Activated CD8-positive, alpha-beta T cell treated with anti-CD3 and anti-CD28 coated beads, Interleukin-2, amount 10 ng/mL, durations not matched to agents 7 days and 5 days (primary cell): ENCODE measurements at regions not wholly inside any gene's neighbourhood (a gene's known extent, or its start where the extent isn't known, plus 50 kb on each side); places are given as distances from the start of the nearest gene placed in this dataset.
"Not testable (repeated sequence)": the region's sequence is repeated elsewhere in the genome, so short reads cannot be mapped to it uniquely, and the experiment has no call there.

Experiments used
- ATAC-seq: fragments of 150-1000 bp; cut with Tn5 transposase; one replicate; pipeline ENCODE4 v1.10.0; 2021; ENCODE audit warnings: moderate library complexity
- CTCF ChIA-PET: fragments of 350-600 bp; sonication (Branson Sonifier 250); formaldehyde crosslinking; loops from one replicate; lab custom pipeline; 2021; ENCODE audit warnings: antibody characterized with exemption; lab: Charles Lee
- POLR2A ChIA-PET: fragments of 350-600 bp; sonication (Branson Sonifier 250); formaldehyde crosslinking; loops from one replicate; lab custom pipeline; 2021; ENCODE audit warnings: antibody characterized with exemption; lab: Charles Lee
- DNase-seq: peaks from one replicate; pipeline ENCODE4 v3.0.0-alpha.2; 2020
- H3K27ac Mint-ChIP-seq: one replicate; pipeline ENCODE4 v1.8.0; 2021; ENCODE audit warnings: mild to moderate bottlenecking, mixed read lengths
- H3K27me3 Mint-ChIP-seq: one replicate; pipeline ENCODE4 v1.8.0; 2021; ENCODE audit warnings: low read depth, mixed read lengths
- H3K36me3 Mint-ChIP-seq: one replicate; pipeline ENCODE4 v1.8.0; 2021; ENCODE audit warnings: low read depth, mixed read lengths
- H3K4me1 Mint-ChIP-seq: one replicate; pipeline ENCODE4 v1.8.0; 2021; ENCODE audit warnings: low read depth, mixed read lengths
- H3K4me3 Mint-ChIP-seq: one replicate; pipeline ENCODE4 v1.8.0; 2021; ENCODE audit warnings: mild to moderate bottlenecking, mixed read lengths
- H3K9me3 Mint-ChIP-seq: one replicate; pipeline ENCODE4 v1.8.0; 2022; ENCODE audit warnings: mixed read lengths; ENCODE audit not compliant: insufficient read depth

DNA sequence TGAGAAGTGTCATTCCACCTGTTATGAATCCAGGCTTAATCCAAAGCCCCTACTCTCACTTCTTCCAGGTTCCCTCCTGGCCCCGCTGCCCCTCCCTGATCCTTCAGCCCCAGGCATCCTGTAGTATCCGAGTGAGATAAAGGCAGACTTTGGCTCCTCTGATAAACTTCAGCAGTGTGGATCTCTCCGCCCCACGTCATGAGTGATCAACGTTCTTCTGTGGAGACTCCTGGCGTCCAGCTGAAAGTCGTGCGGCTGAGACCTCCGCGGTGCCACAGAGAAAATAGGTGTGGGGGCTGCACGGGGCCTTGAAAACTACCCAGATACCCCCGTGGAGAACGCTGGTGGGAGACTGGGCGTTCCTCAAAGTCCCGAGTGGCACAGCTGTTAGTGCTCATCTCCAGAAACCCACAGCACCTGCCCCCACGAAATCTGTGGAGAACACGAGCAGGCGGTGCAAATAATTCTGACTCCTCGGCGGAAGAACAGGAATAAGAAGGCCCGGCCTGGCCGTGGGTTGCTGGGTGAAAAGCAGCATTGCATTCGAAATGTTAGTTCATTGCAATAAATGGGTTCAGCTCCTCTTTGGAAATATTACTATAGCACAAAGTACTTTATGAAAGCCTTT, 180.0 kb upstream of the RGS6 start:
- H3K27me3 Mint-ChIP-seq, result peaks cover 2% of the 10 kb centered on the region
- H3K4me3 Mint-ChIP-seq, result no peak overlapping the region
- no peak overlapping the region for H3K27ac Mint-ChIP-seq
- CTCF ChIA-PET, result interaction anchor here (0.5 to 5.6 kb wide), 38 partner anchors 9 to 772 kb away, joined by 3 to 69 read pairs (median 5); partner anchors contain the start of gene SIPA1L1
- ATAC-seq (no peak), DNase-seq (no peak)
- POLR2A ChIA-PET, result no interaction called here
- H3K9me3 Mint-ChIP-seq, result peaks cover 3% of the 10 kb centered on the region
- peaks cover 13% of the 10 kb centered on the region for H3K36me3 Mint-ChIP-seq
- H3K4me1 Mint-ChIP-seq, result peaks cover 19% of the 10 kb centered on the region

DNA sequence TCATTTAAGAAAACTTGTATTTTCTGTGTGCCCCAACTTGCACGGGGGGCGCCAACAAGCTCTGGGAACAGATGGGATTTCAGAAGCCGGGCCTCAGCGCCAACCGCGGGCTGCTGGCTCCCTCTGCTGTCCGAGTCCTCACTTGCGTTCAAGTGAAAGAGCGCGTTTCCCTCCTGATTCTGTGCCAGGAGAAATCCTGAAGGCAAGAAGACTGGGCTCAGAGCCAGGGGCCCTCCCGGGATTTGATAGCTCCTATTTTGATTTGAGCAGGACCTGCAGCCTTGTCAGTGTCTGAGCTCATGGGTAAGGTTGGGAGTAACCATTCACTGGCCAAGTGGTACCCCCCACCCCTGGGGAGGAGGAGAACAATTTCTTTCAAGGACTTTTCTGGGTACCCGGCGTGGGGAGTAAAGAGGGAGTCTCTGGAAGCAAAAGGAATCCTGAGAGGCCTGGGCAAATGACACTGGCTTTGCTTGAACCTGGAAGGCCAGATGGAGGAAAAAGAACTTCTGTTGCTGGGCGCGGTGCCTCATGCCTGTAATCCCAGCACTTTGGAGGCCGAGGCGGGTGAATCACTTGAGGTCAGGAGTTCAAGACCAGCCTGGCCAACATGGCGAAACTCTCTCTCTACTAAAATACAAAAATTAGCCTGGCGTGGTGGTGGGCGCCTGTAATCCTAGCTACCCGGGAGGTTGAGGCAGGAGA, 179.0 kb upstream of the RGS6 start:
- CTCF ChIA-PET, result interaction anchor here (0.6 to 5.6 kb wide), 41 partner anchors 8 to 799 kb away, joined by 3 to 69 read pairs (median 5); partner anchors contain the start of gene SIPA1L1
- no peak overlapping the region for H3K4me3 Mint-ChIP-seq
- POLR2A ChIA-PET, result interaction anchor here (1.0 kb wide), 1 partner anchor 432 kb away, joined by 3 read pairs; no protein-coding TSS in a partner anchor
- DNase-seq, result peak; percentile 78
- peaks cover 9% of the 10 kb centered on the region for H3K36me3 Mint-ChIP-seq
- peaks cover 19% of the 10 kb centered on the region for H3K4me1 Mint-ChIP-seq
- ATAC-seq, result peak; percentile 65
- H3K9me3 Mint-ChIP-seq, result no peaks in the 10 kb centered on the region
- peaks cover 2% of the 10 kb centered on the region for H3K27me3 Mint-ChIP-seq
- no peak overlapping the region for H3K27ac Mint-ChIP-seq

DNA sequence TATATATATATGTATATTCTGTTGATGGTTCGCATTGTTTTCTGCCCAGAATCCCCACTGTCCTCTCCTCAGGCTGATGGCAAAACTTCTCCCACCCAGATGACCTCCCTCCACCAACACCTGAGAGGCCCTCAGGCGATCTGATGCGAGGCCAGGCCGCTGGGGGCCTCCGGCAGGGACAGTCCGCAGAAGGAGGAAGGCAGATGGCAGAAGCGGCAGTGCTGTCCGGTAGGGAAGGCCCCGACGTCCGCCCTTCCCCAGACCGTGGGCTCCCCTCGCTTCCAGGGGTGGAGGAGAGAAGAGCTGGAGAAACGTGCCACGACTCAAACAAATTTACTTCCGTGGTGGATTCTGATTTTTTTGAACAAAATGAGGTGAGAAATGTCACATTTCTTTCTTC, 178.3 kb upstream of the RGS6 start:
- DNase-seq (no peak), ATAC-seq (no peak)
- Mint-ChIP-seq H3K9me3 (no peaks in the 10 kb centered on the region), H3K27ac (no peak overlapping the region), H3K27me3 (peaks cover 2% of the 10 kb centered on the region), H3K4me3 (no peak overlapping the region), H3K4me1 (peaks cover 19% of the 10 kb centered on the region), H3K36me3 (peaks cover 5% of the 10 kb centered on the region)
- CTCF ChIA-PET, result interaction anchor here (1.4 to 5.6 kb wide), 5 partner anchors 15 to 800 kb away, joined by 3 to 47 read pairs (median 5); no protein-coding TSS in a partner anchor
- POLR2A ChIA-PET, result no interaction called here

DNA sequence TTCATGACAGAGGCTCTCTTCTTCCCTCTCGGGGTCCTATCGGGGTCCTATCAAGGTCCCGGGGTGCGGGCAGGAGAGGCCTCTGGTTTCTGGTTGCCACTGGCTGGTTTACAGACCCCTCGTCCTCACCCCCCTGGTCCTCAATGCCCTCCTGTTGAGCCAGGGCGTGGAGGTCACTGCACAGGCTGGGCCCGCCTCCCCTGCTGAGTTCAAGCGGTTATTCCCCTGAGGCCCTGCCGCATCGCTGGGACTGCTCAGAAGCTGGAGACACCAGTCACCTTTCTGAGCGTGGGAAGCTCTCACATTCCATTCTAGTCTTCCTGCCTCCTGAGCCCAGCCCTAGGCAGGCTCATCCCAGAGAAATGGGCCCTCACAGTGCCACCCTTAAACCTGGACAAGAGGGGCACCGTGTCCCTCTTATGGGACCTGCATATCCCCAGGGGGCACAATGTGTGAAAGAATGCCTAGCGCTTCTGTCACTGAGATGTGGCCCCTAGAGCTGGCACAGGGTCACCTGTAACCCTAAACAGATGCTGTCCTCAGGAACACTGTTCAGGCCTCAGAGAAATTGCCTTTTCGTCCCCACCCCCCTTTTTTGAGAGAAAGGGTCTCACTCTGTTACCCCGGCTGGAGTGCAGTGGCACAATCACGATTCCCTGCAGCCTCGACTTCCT, 177.7 kb upstream of the RGS6 start:
- no peak for DNase-seq
- no peaks in the 10 kb centered on the region for H3K36me3 Mint-ChIP-seq

DNA sequence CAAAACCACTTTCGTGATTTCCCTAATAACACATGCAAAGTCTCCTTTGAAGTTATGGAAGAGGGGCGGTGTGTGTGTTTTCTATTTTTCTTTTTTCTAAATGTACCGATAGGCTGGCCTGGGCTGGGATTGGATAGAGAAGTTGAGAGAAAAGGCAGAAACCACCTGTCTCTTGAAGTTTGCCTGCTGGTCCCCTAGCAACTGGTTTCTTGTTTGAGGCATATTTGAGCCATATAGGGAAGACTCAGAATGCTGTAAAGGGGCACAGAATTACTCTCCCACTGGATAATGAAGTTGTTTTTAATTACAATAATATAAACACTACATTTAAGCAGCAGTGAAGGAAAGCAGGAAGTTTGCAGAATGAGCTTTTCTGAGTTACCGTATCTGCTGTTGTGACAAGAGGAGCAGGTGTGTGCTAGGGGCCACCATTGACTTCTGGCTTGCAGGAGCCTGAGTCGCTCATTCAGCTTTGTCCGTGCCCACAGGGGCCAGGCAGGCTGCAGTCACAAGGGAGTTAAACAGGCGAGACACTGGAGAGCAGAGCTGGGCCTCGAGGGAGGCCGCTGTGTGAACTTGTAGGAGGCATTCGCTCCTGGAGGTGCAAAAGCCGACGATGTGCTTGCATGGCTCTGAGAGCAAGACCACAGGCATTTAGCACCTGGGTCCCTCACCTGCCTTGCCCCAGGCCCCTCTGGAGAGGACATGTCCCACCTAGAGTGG, 173.8 kb upstream of the RGS6 start:
- no peak overlapping the region for H3K4me3 Mint-ChIP-seq
- H3K9me3 Mint-ChIP-seq, result no peaks in the 10 kb centered on the region
- DNase-seq, result no peak
- H3K36me3 Mint-ChIP-seq, result no peaks in the 10 kb centered on the region
- no peak for ATAC-seq
- CTCF ChIA-PET, result interaction anchor here (0.9 kb wide), 1 partner anchor 97 kb away, joined by 4 read pairs; no protein-coding TSS in a partner anchor
- no peak overlapping the region for H3K27ac Mint-ChIP-seq
- peaks cover 13% of the 10 kb centered on the region for H3K27me3 Mint-ChIP-seq
- no peaks in the 10 kb centered on the region for H3K4me1 Mint-ChIP-seq
- POLR2A ChIA-PET, result no interaction called here

More for the DNA sequence above, 177.7 kb upstream of the RGS6 start:
- Mint-ChIP-seq H3K9me3 (no peaks in the 10 kb centered on the region), H3K4me1 (peaks cover 19% of the 10 kb centered on the region), H3K27ac (no peak overlapping the region), H3K27me3 (peaks cover 2% of the 10 kb centered on the region), H3K4me3 (no peak overlapping the region)
- ChIA-PET POLR2A (no interaction called here), CTCF (interaction anchor here (1.4 to 5.6 kb wide), 2 partner anchors 612 to 617 kb away, joined by 3 to 47 read pairs; no protein-coding TSS in a partner anchor)
- no peak for ATAC-seq

DNA sequence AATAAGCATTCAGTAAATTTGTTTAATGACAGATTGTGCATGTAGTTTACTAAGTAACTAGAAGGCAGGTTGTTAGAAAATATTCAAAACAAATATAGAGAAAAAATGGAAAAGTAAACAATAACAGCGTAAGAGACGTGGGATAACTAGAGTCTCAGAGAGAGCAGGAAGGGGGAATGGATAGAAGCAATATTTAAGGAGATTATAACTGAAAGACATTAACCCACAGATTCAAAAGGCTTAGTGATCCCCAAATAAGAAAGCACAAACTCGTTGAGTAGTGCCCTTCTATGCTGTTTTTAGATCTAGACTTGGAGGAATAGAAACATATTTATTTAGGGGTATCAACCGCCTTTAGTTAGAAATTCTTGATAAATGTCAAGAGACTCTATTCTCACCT, 169.7 kb upstream of the RGS6 start:
- H3K9me3 Mint-ChIP-seq, result no peaks in the 10 kb centered on the region

DNA sequence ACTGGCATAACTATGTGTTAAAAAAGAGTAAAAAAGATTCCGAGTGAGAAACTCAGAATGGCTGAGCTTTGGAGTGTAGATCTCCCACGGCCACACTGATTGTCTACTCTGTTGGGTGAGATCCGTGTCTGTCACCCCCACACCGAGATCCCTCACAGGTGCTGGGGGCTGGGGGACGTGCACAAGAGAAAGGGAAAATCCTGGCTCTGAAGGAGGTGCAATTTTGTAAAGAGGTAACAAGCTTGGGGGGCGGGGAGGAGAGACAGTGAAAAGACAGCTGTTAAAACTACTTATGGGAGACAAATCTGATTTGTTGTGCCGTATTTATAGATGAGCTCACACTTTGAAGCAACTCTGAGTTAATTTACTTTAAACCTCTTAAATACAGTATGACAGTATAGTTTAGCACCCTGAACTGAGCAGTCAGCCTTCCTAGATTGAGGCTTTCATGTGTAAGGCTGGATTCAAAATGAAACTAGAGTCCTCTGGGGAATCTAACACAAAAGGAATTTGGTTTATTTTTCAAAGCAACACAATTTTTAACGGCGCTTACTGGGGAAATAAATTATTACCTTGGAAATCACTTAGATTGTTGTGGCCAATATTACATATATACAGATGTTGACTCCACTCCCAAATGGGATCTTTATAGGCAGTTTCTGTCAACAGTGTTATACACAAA, 167.4 kb upstream of the RGS6 start:
- H3K4me3 Mint-ChIP-seq, result no peak overlapping the region
- H3K27me3 Mint-ChIP-seq, result peaks cover 34% of the 10 kb centered on the region
- CTCF ChIA-PET, result interaction anchor here (0.6 to 1.3 kb wide), 2 partner anchors 12 to 91 kb away, joined by 3 read pairs; no protein-coding TSS in a partner anchor

More for the DNA sequence above, 169.7 kb upstream of the RGS6 start:
- Mint-ChIP-seq H3K27me3 (peaks cover 28% of the 10 kb centered on the region), H3K4me3 (no peak overlapping the region), H3K4me1 (no peaks in the 10 kb centered on the region), H3K27ac (no peak overlapping the region), H3K36me3 (no peaks in the 10 kb centered on the region)
- ChIA-PET POLR2A (no interaction called here), CTCF (no interaction called here)
- DNase-seq (no peak), ATAC-seq (no peak)

DNA sequence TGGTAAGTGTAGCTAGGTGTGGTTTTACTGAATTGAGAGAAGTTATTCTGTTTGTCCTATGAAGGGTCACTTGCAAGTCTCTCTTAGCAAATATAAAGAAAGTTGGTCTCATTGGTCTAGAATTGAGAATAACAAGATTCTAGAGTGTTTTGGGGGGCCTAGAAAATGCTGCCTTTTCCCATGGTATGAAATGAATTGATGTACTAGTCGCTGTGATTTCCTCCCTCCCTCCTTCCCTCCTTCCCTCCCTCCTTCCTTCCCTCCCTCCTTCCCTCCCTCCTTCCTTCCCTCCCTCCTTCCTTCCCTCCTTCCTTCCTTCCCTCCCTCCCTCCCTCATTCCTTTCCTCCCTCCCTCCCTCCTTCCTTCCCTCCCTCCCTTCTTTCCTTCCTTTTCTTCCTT, 166.7 kb upstream of the RGS6 start:
- DNase-seq (no peak), ATAC-seq (no peak)
- H3K4me1 Mint-ChIP-seq, result no peaks in the 10 kb centered on the region
- H3K9me3 Mint-ChIP-seq, result no peaks in the 10 kb centered on the region
- peaks cover 37% of the 10 kb centered on the region for H3K27me3 Mint-ChIP-seq
- no peaks in the 10 kb centered on the region for H3K36me3 Mint-ChIP-seq
- ChIA-PET CTCF (interaction anchor here (1.3 kb wide), 1 partner anchor 11 kb away, joined by 3 read pairs; no protein-coding TSS in a partner anchor), POLR2A (no interaction called here)
- H3K4me3 Mint-ChIP-seq, result no peak overlapping the region
- no peak overlapping the region for H3K27ac Mint-ChIP-seq

More for the DNA sequence above, 167.4 kb upstream of the RGS6 start:
- Mint-ChIP-seq H3K4me1 (no peaks in the 10 kb centered on the region), H3K27ac (no peak overlapping the region), H3K36me3 (no peaks in the 10 kb centered on the region), H3K9me3 (no peaks in the 10 kb centered on the region)
- DNase-seq (no peak), ATAC-seq (no peak)
- POLR2A ChIA-PET, result no interaction called here

DNA sequence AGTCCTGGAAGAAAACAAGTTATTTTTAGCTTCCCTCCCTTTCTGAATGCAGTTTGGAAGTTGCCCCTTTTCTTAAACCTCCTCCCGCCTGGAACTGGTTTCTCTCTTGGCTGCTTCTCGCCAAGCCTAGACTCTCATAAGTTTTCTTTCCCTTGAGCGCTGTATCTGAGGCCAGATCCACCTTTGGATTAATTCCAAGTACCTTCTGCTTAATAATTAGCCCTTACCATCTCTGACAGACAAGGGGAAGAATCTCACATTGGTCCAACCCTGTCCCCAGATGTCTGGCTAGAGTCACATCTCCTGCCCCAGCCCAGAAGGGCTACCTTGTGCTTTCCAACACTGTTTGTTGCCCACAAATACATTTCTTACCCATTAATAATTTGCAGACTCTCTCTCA, 161.8 kb upstream of the RGS6 start:
- POLR2A ChIA-PET, result no interaction called here
- H3K27me3 Mint-ChIP-seq, result peaks cover 27% of the 10 kb centered on the region

DNA sequence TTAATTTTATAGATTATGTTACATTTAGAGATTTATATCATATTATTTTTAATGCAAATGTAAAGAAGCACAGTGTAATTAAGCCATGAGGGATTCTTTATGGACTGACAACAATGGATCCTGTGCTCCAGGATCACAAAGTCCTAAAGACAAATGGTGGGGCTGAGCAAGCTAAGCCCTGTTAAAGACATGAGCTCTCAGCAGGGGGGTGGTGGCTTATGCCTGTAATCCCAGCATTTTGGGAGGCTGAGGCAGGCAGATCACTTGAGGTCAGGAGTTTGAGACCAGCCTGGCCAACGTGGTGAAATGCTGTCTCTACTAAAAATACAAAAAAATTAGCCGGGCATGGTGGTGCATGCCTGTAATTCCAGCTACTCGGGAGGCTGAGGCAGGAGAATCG, 160.8 kb upstream of the RGS6 start:
- POLR2A ChIA-PET, result interaction anchor here (0.6 kb wide), 1 partner anchor 24 kb away, joined by 3 read pairs; no protein-coding TSS in a partner anchor
- Mint-ChIP-seq H3K9me3 (peaks cover 24% of the 10 kb centered on the region), H3K27me3 (peaks cover 25% of the 10 kb centered on the region), H3K36me3 (peaks cover 11% of the 10 kb centered on the region)
- CTCF ChIA-PET, H3K4me3 Mint-ChIP-seq, H3K27ac Mint-ChIP-seq, H3K4me1 Mint-ChIP-seq, DNase-seq, ATAC-seq: not testable (repeated sequence)

More for the DNA sequence above, 161.8 kb upstream of the RGS6 start:
- CTCF ChIA-PET, result no interaction called here
- ATAC-seq (no peak), DNase-seq (no peak)
- H3K36me3 Mint-ChIP-seq, result peaks cover 9% of the 10 kb centered on the region
- no peak overlapping the region for H3K27ac Mint-ChIP-seq
- peaks cover 22% of the 10 kb centered on the region for H3K9me3 Mint-ChIP-seq
- no peaks in the 10 kb centered on the region for H3K4me1 Mint-ChIP-seq
- no peak overlapping the region for H3K4me3 Mint-ChIP-seq
